Brain microvascular endothelial cell (primary cell): ENCODE measurements at regions not wholly inside any gene's neighbourhood (a gene's known extent, or its start where the extent isn't known, plus 50 kb on each side); places are given as distances from the start of the nearest gene placed in this dataset.

Experiments used
- DNase-seq: peaks from one replicate; pipeline ENCODE4 v3.0.0-alpha.2; 2020
- H3K27ac ChIP-seq: fragments of 250-450 bp; sonication (Bioruptor Pico); 2 replicates; pipeline ENCODE4 v1.5.1; 2020; ENCODE audit warnings: mild to moderate bottlenecking, moderate library complexity
- H3K27me3 ChIP-seq: fragments of 250-450 bp; sonication (Bioruptor Pico); replicated peaks from 2 replicates; pipeline ENCODE4 v1.5.1; 2020; ENCODE audit warnings: mild to moderate bottlenecking
- H3K36me3 ChIP-seq: fragments of 250-450 bp; sonication (Bioruptor Pico); replicated peaks from 2 replicates; pipeline ENCODE4 v1.5.1; 2020; ENCODE audit warnings: mild to moderate bottlenecking
- H3K4me3 ChIP-seq: 2 replicates; pipeline ENCODE4 v1.5.1; 2011; ENCODE audit warnings: low read depth, mild to moderate bottlenecking, control low read depth, low read length, moderate library complexity
- CTCF ChIP-seq: IDR thresholded peaks from 2 replicates; pipeline ENCODE4 v1.5.1; 2011; ENCODE audit warnings: low read depth, mild to moderate bottlenecking, moderate library complexity, low read length, control low read depth, inconsistent platforms; ENCODE audit errors: missing control alignments
- in situ Hi-C: cut with HindIII; loops from 2 replicates; pipeline ENCODE4 v1.10.0; 2017; ENCODE audit warnings: low sequenced_read_pairs, low pct_ligation_motif_present

- in situ Hi-C loops, result loop anchor here (25.0 kb wide), 1 partner anchor 202 kb away; no protein-coding TSS in a partner anchor
- peak overlapping the region; percentile 91 for H3K27ac ChIP-seq
- TF ChIP-seq CTCF, result peak; percentile 61
- no peaks in the 10 kb centered on the region for H3K27me3 ChIP-seq
- no peaks in the 10 kb centered on the region for H3K36me3 ChIP-seq
- peak; percentile 29 for DNase-seq
- no peak overlapping the region for H3K4me3 ChIP-seq
Measured at GRCh38 chr9:22238809-22239684, 207.6 kb upstream of the DMRTA1 start.

- Histone ChIP-seq H3K4me3 (no peak overlapping the region), H3K27me3 (no peaks in the 10 kb centered on the region), H3K36me3 (no peaks in the 10 kb centered on the region), H3K27ac (peak overlapping the region; percentile 62)
- no peak for TF ChIP-seq CTCF
- DNase-seq, result peak; percentile 56
- in situ Hi-C loops, result loop anchor here (10.0 to 25.0 kb wide), 2 partner anchors 203 to 426 kb away; no protein-coding TSS in a partner anchor
Measured at GRCh38 chr9:22240619-22241018, 206.0 kb upstream of the DMRTA1 start.

GRCh38 chr9:22241024-22241423, 205.6 kb upstream of the DMRTA1 start:
- in situ Hi-C loops, result loop anchor here (10.0 to 25.0 kb wide), 2 partner anchors 204 to 426 kb away; no protein-coding TSS in a partner anchor
- Histone ChIP-seq H3K27me3 (no peaks in the 10 kb centered on the region), H3K27ac (peak overlapping the region; percentile 62), H3K4me3 (no peak overlapping the region), H3K36me3 (no peaks in the 10 kb centered on the region)
- TF ChIP-seq CTCF, result no peak
- no peak for DNase-seq

- TF ChIP-seq CTCF, result no peak
- no peaks in the 10 kb centered on the region for H3K36me3 ChIP-seq
- no peak overlapping the region for H3K4me3 ChIP-seq
- in situ Hi-C loops, result loop anchor here (10.0 to 25.0 kb wide), 2 partner anchors 204 to 427 kb away; no protein-coding TSS in a partner anchor
- no peak overlapping the region for H3K27ac ChIP-seq
- no peak for DNase-seq
- H3K27me3 ChIP-seq, result no peaks in the 10 kb centered on the region
Measured at GRCh38 chr9:22241611-22242010, 205.0 kb upstream of the DMRTA1 start.

GRCh38 chr9:22244139-22245011, 202.2 kb upstream of the DMRTA1 start:
- DNase-seq, result peak; percentile 78
- TF ChIP-seq CTCF, result peak; percentile 75
- H3K4me3 ChIP-seq, result no peak overlapping the region
- H3K27ac ChIP-seq, result peak overlapping the region; percentile 44
- no peaks in the 10 kb centered on the region for H3K27me3 ChIP-seq
- no peaks in the 10 kb centered on the region for H3K36me3 ChIP-seq
- in situ Hi-C loops, result loop anchor here (10.0 to 25.0 kb wide), 2 partner anchors 207 to 430 kb away; no protein-coding TSS in a partner anchor
